Caco-2 (cell line): ENCODE measurements at regions not wholly inside any gene's neighbourhood (a gene's known extent, or its start where the extent isn't known, plus 50 kb on each side); places are given as distances from the start of the nearest gene placed in this dataset.

Source experiments
- BruUV-seq: library from RNA; stranded (reverse); fragments of 400-500 nt; replicated peaks from 2 replicates; lab custom pipeline; 2021; lab: Mats Ljungman, UMichigan
- CTCF ChIA-PET: fragments of 300-600 bp; sonication (Branson Sonifier 250); formaldehyde crosslinking; loops from one replicate; lab custom pipeline; 2022; ENCODE audit warnings: antibody characterized with exemption; lab: Charles Lee
- POLR2A ChIA-PET: fragments of 300-600 bp; sonication (Branson Sonifier 250); formaldehyde crosslinking; loops from one replicate; lab custom pipeline; 2022; ENCODE audit warnings: antibody characterized with exemption; lab: Charles Lee
- DNase-seq, 2 experiments: peaks; one replicate each; pipeline versions ENCODE4 v3.0.0 to v3.0.0-alpha.2; 2020 to 2022
- H3K27me3 ChIP-seq: replicated peaks from 2 replicates; pipeline ENCODE4 v1.6.0; 2011; ENCODE audit warnings: low read length; ENCODE audit not compliant: control insufficient read depth, insufficient read depth
- H3K36me3 ChIP-seq: 2 replicates; pipeline ENCODE4 v1.5.1; 2011; ENCODE audit warnings: low read length; ENCODE audit not compliant: control insufficient read depth, insufficient read depth
- H3K4me1 ChIP-seq: fragments of 250-450 bp; sonication (Bioruptor Pico); 2 replicates; pipeline ENCODE4 v1.5.1; 2020; ENCODE audit warnings: mild to moderate bottlenecking
- H3K4me3 ChIP-seq: 2 replicates; pipeline ENCODE4 v1.5.1; 2011; ENCODE audit warnings: low read depth, mild to moderate bottlenecking, control low read depth, low read length
- H3K9me3 ChIP-seq: fragments of 250-450 bp; sonication (Bioruptor Pico); 2 replicates; pipeline ENCODE4 v1.5.1; 2020; ENCODE audit warnings: mild to moderate bottlenecking, moderate library complexity
- H3K27ac Mint-ChIP-seq: one replicate; pipeline ENCODE4 v1.8.0; 2022; ENCODE audit warnings: mixed read lengths; ENCODE audit not compliant: unreplicated experiment
- H3K27me3 Mint-ChIP-seq: one replicate; pipeline ENCODE4 v1.8.0; 2022; ENCODE audit warnings: mixed read lengths; ENCODE audit not compliant: insufficient read depth, unreplicated experiment
- H3K36me3 Mint-ChIP-seq: one replicate; pipeline ENCODE4 v1.8.0; 2022; ENCODE audit warnings: mild to moderate bottlenecking, mixed read lengths; ENCODE audit not compliant: insufficient read depth, unreplicated experiment
- H3K4me1 Mint-ChIP-seq: one replicate; pipeline ENCODE4 v1.8.0; 2022; ENCODE audit warnings: low read depth, mixed read lengths; ENCODE audit not compliant: unreplicated experiment
- H3K4me3 Mint-ChIP-seq: one replicate; pipeline ENCODE4 v1.8.0; 2022; ENCODE audit warnings: mild to moderate bottlenecking, moderate library complexity, mixed read lengths; ENCODE audit not compliant: unreplicated experiment
- H3K9me3 Mint-ChIP-seq: one replicate; pipeline ENCODE4 v1.8.0; 2022; ENCODE audit warnings: mixed read lengths; ENCODE audit not compliant: unreplicated experiment
- intact Hi-C: fragments of 100-400 bp; cut with micrococcal nuclease; formaldehyde crosslinking; loops from one replicate; pipeline ENCODE4 v1.10.0; 2022; ENCODE audit not compliant: unreplicated experiment
- TF ChIP-seq, protein P1 (sequence below), 2 experiments: fragments of 200-600 bp in 1 of 2; IDR thresholded peaks; 1 replicate in 1 of 2; 2 replicates in 1 of 2; pipeline versions ENCODE4 v1.5.1 to v1.8.0; 2011 to 2022; ENCODE audit warnings: antibody characterized with exemption in 1 of 2, control low read depth in 1 of 2, inconsistent platforms in 1 of 2, low read depth in 1 of 2, low read length in 1 of 2, mild to moderate bottlenecking in 1 of 2, moderate library complexity in 1 of 2; ENCODE audit not compliant: insufficient read depth in 1 of 2, severe bottlenecking in 1 of 2, unreplicated experiment in 1 of 2

DNA sequence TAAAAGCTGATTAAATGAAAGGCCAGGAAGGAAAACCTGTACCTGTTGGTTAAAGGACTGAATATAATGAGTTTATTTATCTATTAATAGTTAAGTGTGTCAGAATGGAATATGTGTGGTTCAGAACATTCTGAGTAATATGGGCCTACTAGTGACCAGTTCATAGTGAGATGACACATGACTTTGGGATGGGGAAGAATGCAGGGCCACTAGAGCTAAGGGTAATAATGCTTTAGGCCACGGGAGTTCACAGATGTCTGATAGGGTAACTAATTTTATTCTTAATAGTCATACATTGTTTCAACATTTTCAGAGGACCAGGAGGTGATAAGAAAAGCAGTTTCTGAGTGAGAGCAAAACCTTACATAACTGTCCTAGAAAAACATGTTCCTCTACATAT is 247.8 kb upstream of the OR4E1 start:
- H3K4me3 ChIP-seq = no peak overlapping the region
- intact Hi-C loops = no loop called here
- H3K4me1 ChIP-seq = no peaks in the 10 kb centered on the region
- BruUV-seq = no TSS peak
- CTCF ChIA-PET = no interaction called here
- TF ChIP-seq, protein P1, sequence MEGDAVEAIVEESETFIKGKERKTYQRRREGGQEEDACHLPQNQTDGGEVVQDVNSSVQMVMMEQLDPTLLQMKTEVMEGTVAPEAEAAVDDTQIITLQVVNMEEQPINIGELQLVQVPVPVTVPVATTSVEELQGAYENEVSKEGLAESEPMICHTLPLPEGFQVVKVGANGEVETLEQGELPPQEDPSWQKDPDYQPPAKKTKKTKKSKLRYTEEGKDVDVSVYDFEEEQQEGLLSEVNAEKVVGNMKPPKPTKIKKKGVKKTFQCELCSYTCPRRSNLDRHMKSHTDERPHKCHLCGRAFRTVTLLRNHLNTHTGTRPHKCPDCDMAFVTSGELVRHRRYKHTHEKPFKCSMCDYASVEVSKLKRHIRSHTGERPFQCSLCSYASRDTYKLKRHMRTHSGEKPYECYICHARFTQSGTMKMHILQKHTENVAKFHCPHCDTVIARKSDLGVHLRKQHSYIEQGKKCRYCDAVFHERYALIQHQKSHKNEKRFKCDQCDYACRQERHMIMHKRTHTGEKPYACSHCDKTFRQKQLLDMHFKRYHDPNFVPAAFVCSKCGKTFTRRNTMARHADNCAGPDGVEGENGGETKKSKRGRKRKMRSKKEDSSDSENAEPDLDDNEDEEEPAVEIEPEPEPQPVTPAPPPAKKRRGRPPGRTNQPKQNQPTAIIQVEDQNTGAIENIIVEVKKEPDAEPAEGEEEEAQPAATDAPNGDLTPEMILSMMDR (IDR thresholded peaks at IDR 0.05; ENCODE audit: insufficient read depth in 1 of 2, low read depth in 1 of 2, low read length in 1 of 2, severe bottlenecking in 1 of 2, unreplicated experiment in 1 of 2) = no peak
- H3K9me3 Mint-ChIP-seq = no peaks in the 10 kb centered on the region
- no peaks in the 10 kb centered on the region for H3K4me1 Mint-ChIP-seq
- H3K27ac Mint-ChIP-seq = no peak overlapping the region
- peaks cover 4% of the 10 kb centered on the region for H3K27me3 Mint-ChIP-seq
- POLR2A ChIA-PET = no interaction called here
- no peaks in the 10 kb centered on the region for H3K9me3 ChIP-seq
- H3K27me3 ChIP-seq = no peaks in the 10 kb centered on the region
- no peak for DNase-seq
- no peak overlapping the region for H3K4me3 Mint-ChIP-seq
- H3K36me3 Mint-ChIP-seq = no peaks in the 10 kb centered on the region
- no peaks in the 10 kb centered on the region for H3K36me3 ChIP-seq

DNA sequence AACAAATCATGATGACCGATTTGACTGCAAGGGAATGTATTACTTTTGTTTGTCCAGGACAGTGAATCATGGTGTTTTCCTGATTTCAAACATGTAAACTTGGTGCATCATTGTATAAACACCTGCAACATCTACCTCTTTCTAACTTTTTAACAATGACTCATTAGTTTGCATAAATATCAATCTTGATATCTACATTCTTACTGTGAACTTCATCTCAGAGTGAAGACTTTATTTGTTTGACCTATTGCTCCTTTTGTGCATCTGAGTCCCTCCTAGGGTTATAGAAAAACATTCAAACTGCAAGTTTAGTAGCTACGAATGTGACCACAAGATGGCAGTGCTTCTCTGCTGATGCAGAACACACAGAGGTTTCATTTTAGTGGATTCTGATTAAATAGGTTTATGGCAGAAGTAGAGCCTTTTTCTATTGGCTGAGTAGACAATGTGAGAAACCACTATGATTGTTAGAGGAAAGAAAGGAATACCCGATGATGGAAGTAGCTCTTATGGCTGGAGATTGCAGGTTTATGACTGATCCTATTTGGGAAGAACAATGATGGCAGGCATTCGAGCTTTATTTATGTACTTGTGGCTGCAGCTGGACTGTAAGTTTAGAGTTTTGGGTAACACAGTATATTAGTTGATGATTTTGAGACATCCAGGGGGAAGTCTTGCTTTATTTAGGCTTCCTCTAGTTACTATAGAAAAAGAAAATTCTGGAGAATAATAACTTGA is 244.2 kb upstream of the OR4E1 start:
- H3K9me3 ChIP-seq = no peaks in the 10 kb centered on the region
- no peaks in the 10 kb centered on the region for H3K36me3 ChIP-seq
- H3K27me3 ChIP-seq = no peaks in the 10 kb centered on the region
- BruUV-seq = no TSS peak
- H3K9me3 Mint-ChIP-seq = no peaks in the 10 kb centered on the region
- TF ChIP-seq, protein P1 (IDR thresholded peaks at IDR 0.05; ENCODE audit: insufficient read depth in 1 of 2, low read depth in 1 of 2, low read length in 1 of 2, severe bottlenecking in 1 of 2, unreplicated experiment in 1 of 2) = peak; percentile 50 to 81
- peak in 1 of 2 experiments; percentile 42 for DNase-seq
- no peaks in the 10 kb centered on the region for H3K4me1 Mint-ChIP-seq
- intact Hi-C loops = loop anchor here (1.0 to 2.0 kb wide), 2 partner anchors 15 to 23 kb away; no protein-coding TSS in a partner anchor
- no peak overlapping the region for H3K4me3 ChIP-seq
- no peak overlapping the region for H3K27ac Mint-ChIP-seq
- H3K36me3 Mint-ChIP-seq = no peaks in the 10 kb centered on the region
- ChIA-PET CTCF (interaction anchor here (0.6 to 1.3 kb wide), 9 partner anchors 11 to 182 kb away, joined by 3 to 6 read pairs (median 3); no protein-coding TSS in a partner anchor), POLR2A (no interaction called here)
- H3K27me3 Mint-ChIP-seq = peaks cover 6% of the 10 kb centered on the region
- H3K4me1 ChIP-seq = no peaks in the 10 kb centered on the region
- H3K4me3 Mint-ChIP-seq = no peak overlapping the region

DNA sequence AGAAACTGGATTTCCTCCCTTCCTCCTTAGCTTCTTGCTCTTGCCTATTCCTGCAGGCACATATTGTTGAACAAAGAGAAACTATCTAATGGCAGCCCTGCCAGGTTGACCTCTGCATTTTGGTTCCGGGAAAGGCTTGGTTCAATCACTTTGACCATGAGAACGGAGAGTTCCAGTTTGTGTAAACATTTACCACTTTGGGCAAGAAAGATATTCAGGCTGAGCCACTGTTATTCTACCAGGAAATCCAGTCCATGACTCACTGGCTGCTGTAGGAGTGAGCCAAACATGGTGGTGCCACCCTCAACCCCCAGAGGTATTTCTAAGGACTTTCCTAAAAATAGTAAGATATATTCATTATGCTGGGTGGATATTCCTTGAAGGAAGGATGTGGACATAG is 242.2 kb upstream of the OR4E1 start:
- no peak overlapping the region for H3K4me3 Mint-ChIP-seq
- ChIA-PET POLR2A (no interaction called here), CTCF (no interaction called here)
- no peak for DNase-seq
- BruUV-seq = no TSS peak
- intact Hi-C loops = no loop called here
- no peaks in the 10 kb centered on the region for H3K9me3 Mint-ChIP-seq
- H3K9me3 ChIP-seq = no peaks in the 10 kb centered on the region
- H3K4me3 ChIP-seq = no peak overlapping the region
- H3K4me1 Mint-ChIP-seq = no peaks in the 10 kb centered on the region
- no peaks in the 10 kb centered on the region for H3K4me1 ChIP-seq
- H3K27ac Mint-ChIP-seq = no peak overlapping the region
- no peaks in the 10 kb centered on the region for H3K36me3 Mint-ChIP-seq
- H3K27me3 ChIP-seq = no peaks in the 10 kb centered on the region
- H3K27me3 Mint-ChIP-seq = peaks cover 7% of the 10 kb centered on the region
- H3K36me3 ChIP-seq = no peaks in the 10 kb centered on the region
- TF ChIP-seq, protein P1 (IDR thresholded peaks at IDR 0.05; ENCODE audit: insufficient read depth in 1 of 2, low read depth in 1 of 2, low read length in 1 of 2, severe bottlenecking in 1 of 2, unreplicated experiment in 1 of 2) = no peak
